Gastroesophageal sphincter (tissue), 3 donors: ENCODE measurements at regions not wholly inside any gene's neighbourhood (a gene's known extent, or its start where the extent isn't known, plus 50 kb on each side); places are given as distances from the start of the nearest gene placed in this dataset.

ENCODE experiments used
- CTCF ChIP-seq, 4 experiments: fragments of 200-600 bp in 2 of 4; fragments of 450-650 bp in 2 of 4; sonication (generic) in 1 of 4; IDR thresholded peaks; one replicate each; pipeline ENCODE4 v1.5.1; 2017 to 2019; ENCODE audit warnings: antibody characterized with exemption in 4 of 4, mild to moderate bottlenecking in 2 of 4, moderate library complexity in 2 of 4
- POLR2AphosphoS5 ChIP-seq: sonication (generic); formaldehyde crosslinking; IDR thresholded peaks from one replicate; pipeline ENCODE4 v1.6.1; 2017; ENCODE audit warnings: antibody characterized with exemption

- TF ChIP-seq POLR2AphosphoS5 (no peak), CTCF (IDR thresholded peaks at IDR 0.05) (no peak)
These were observed 2272.1 kb downstream of the TP53TG3F start for GRCh38 chr16:35731341-35732040.
